ENCODE measurements at regions not wholly inside any gene's neighbourhood (a gene's known extent, or its start where the extent isn't known, plus 50 kb on each side); places are given as distances from the start of the nearest gene placed in this dataset.

GRCh38 chr16:66265556-66266141 lies 100.8 kb upstream of the CDH5 start:
- DNase-seq (ENCODE audit: low read depth), result no peak

- DNase-seq (ENCODE audit: low read depth), result no peak
Measured at GRCh38 chr16:66265048-66265415, 101.5 kb upstream of the CDH5 start.

- DNase-seq (ENCODE audit: low read depth), result no peak
Measured at GRCh38 chr16:66264311-66265047, 102.0 kb upstream of the CDH5 start.

- no peak for DNase-seq (ENCODE audit: low read depth)
Measured at GRCh38 chr16:66263973-66264310, 102.5 kb upstream of the CDH5 start.

GRCh38 chr16:66263168-66263972 lies 103.1 kb upstream of the CDH5 start:
- no peak for DNase-seq (ENCODE audit: low read depth)

- no peak for DNase-seq (ENCODE audit: low read depth)
Measured at GRCh38 chr16:66262253-66263167, 104.0 kb upstream of the CDH5 start.

- DNase-seq (ENCODE audit: low read depth), result no peak
Measured at GRCh38 chr16:66261826-66262225, 104.7 kb upstream of the CDH5 start.

GRCh38 chr16:66260522-66261254 lies 105.8 kb upstream of the CDH5 start:
- DNase-seq (ENCODE audit: low read depth), result no peak

- no peak for DNase-seq (ENCODE audit: low read depth)
Measured at GRCh38 chr16:66258916-66259845, 107.3 kb upstream of the CDH5 start.

- DNase-seq (ENCODE audit: low read depth), result no peak
Measured at GRCh38 chr16:66256919-66257318, 109.6 kb upstream of the CDH5 start.

- DNase-seq (ENCODE audit: low read depth), result no peak
Measured at GRCh38 chr16:66255647-66256046, 110.8 kb upstream of the CDH5 start.

- DNase-seq (ENCODE audit: low read depth), result no peak
Measured at GRCh38 chr16:66254751-66255150, 111.7 kb upstream of the CDH5 start.

GRCh38 chr16:66254106-66254505 lies 112.4 kb upstream of the CDH5 start:
- DNase-seq (ENCODE audit: low read depth), result no peak

- DNase-seq (ENCODE audit: low read depth), result no peak
Measured at GRCh38 chr16:66251476-66252160, 114.9 kb upstream of the CDH5 start.

GRCh38 chr16:66250686-66251431 lies 115.6 kb upstream of the CDH5 start:
- DNase-seq (ENCODE audit: low read depth), result no peak

GRCh38 chr16:66247516-66248481 lies 118.7 kb upstream of the CDH5 start:
- no peak for DNase-seq (ENCODE audit: low read depth)

GRCh38 chr16:66245868-66246267 lies 120.6 kb upstream of the CDH5 start:
- DNase-seq (ENCODE audit: low read depth), result no peak

GRCh38 chr16:66245072-66245471 lies 121.4 kb upstream of the CDH5 start:
- DNase-seq (ENCODE audit: low read depth), result no peak
